ENCODE measurements at regions not wholly inside any gene's neighbourhood (a gene's known extent, or its start where the extent isn't known, plus 50 kb on each side); places are given as distances from the start of the nearest gene placed in this dataset.
"Not testable (repeated sequence)": the region's sequence is repeated elsewhere in the genome, so short reads cannot be mapped to it uniquely, and the experiment has no call there.

GRCh38 chr14:56049536-56049935 lies 68.7 kb upstream of the PELI2 start:
- no peak for DNase-seq (ENCODE audit: low read depth)

GRCh38 chr14:56055511-56055910 lies 62.7 kb upstream of the PELI2 start:
- DNase-seq (ENCODE audit: low read depth) = no peak

GRCh38 chr14:56056031-56056430 lies 62.2 kb upstream of the PELI2 start:
- no peak for DNase-seq (ENCODE audit: low read depth)

GRCh38 chr14:56057071-56057741 lies 61.0 kb upstream of the PELI2 start:
- no peak for DNase-seq (ENCODE audit: low read depth)

- DNase-seq (ENCODE audit: low read depth) = no peak
Observed at GRCh38 chr14:56057767-56058166, 60.4 kb upstream of the PELI2 start.

GRCh38 chr14:56059054-56059453 lies 59.2 kb upstream of the PELI2 start:
- no peak for DNase-seq (ENCODE audit: low read depth)

- no peak for DNase-seq (ENCODE audit: low read depth)
Observed at GRCh38 chr14:56061051-56061450, 57.2 kb upstream of the PELI2 start.

- DNase-seq (ENCODE audit: low read depth) = no peak
Observed at GRCh38 chr14:56063131-56063530, 55.1 kb upstream of the PELI2 start.

GRCh38 chr14:56064513-56064912 lies 53.7 kb upstream of the PELI2 start:
- DNase-seq (ENCODE audit: low read depth) = no peak

- not testable (repeated sequence) for DNase-seq (ENCODE audit: low read depth)
Observed at GRCh38 chr14:56065199-56065598, 53.0 kb upstream of the PELI2 start.

- no peak for DNase-seq (ENCODE audit: low read depth)
Observed at GRCh38 chr14:56065621-56066290, 52.5 kb upstream of the PELI2 start.
